Cardiac septum (tissue), 1 donor: ENCODE measurements at regions not wholly inside any gene's neighbourhood (a gene's known extent, or its start where the extent isn't known, plus 50 kb on each side); places are given as distances from the start of the nearest gene placed in this dataset.
"Not testable (repeated sequence)": the region's sequence is repeated elsewhere in the genome, so short reads cannot be mapped to it uniquely, and the experiment has no call there.

Source experiments
- DNase-seq: peaks from one replicate; pipeline ENCODE4 v3.0.0-alpha.2; 2020; ENCODE audit warnings: low spot score
- intact Hi-C: fragments of 100-400 bp; cut with DNase I; formaldehyde crosslinking; loops from one replicate; pipeline ENCODE4 v1.14.0; 2022
- donor health status: DM: no; HTN: no; CAD: no.

- no peak for DNase-seq
These were observed 145.5 kb downstream of the TENT5C start for GRCh38 chr1:117751321-117751720.

GRCh38 chr1:117752661-117753060, 146.8 kb downstream of the TENT5C start:
- intact Hi-C loops = loop anchor here (5.0 to 10.0 kb wide), 3 partner anchors 78 to 688 kb away; partner anchors contain the start of genes TENT5C and TTF2
- DNase-seq = no peak

More at GRCh38 chr1:117751321-117751720, 145.5 kb downstream of the TENT5C start:
- intact Hi-C loops = loop anchor here (5.0 to 10.0 kb wide), 3 partner anchors 77 to 687 kb away; partner anchors contain the start of genes TENT5C and TTF2

GRCh38 chr1:117753232-117753631, 147.4 kb downstream of the TENT5C start:
- DNase-seq = no peak
- intact Hi-C loops = loop anchor here (5.0 to 10.0 kb wide), 3 partner anchors 78 to 688 kb away; partner anchors contain the start of genes TENT5C and TTF2

- intact Hi-C loops = loop anchor here (1.0 to 10.0 kb wide), 4 partner anchors 79 to 689 kb away; partner anchors contain the start of genes TENT5C and TTF2
These were observed 147.8 kb downstream of the TENT5C start for GRCh38 chr1:117753652-117754051.

GRCh38 chr1:117754061-117754969, 148.5 kb downstream of the TENT5C start:
- intact Hi-C loops = loop anchor here (1.0 to 10.0 kb wide), 4 partner anchors 80 to 690 kb away; partner anchors contain the start of genes TENT5C and TTF2
- no peak for DNase-seq

More at GRCh38 chr1:117753652-117754051, 147.8 kb downstream of the TENT5C start:
- DNase-seq = no peak

- intact Hi-C loops = loop anchor here (2.0 to 10.0 kb wide), 5 partner anchors 83 to 693 kb away; partner anchors contain the start of gene TTF2
- no peak for DNase-seq
These were observed 151.8 kb downstream of the TENT5C start for GRCh38 chr1:117757668-117758067.

GRCh38 chr1:117758444-117759316, 152.8 kb downstream of the TENT5C start:
- intact Hi-C loops = loop anchor here (2.0 to 10.0 kb wide), 5 partner anchors 84 to 694 kb away; partner anchors contain the start of gene TTF2
- no peak for DNase-seq

GRCh38 chr1:117759535-117759934, 153.7 kb downstream of the TENT5C start:
- intact Hi-C loops = loop anchor here (2.0 to 10.0 kb wide), 5 partner anchors 85 to 695 kb away; partner anchors contain the start of gene TTF2
- DNase-seq = no peak

GRCh38 chr1:117760069-117760468, 154.2 kb downstream of the TENT5C start:
- no peak for DNase-seq
- intact Hi-C loops = no loop called here

GRCh38 chr1:117760485-117760884, 154.6 kb downstream of the TENT5C start:
- DNase-seq = no peak
- intact Hi-C loops = no loop called here

GRCh38 chr1:117767756-117768155, 161.7 kb downstream of the GDAP2 start:
- intact Hi-C loops, DNase-seq: not testable (repeated sequence)

GRCh38 chr1:117770981-117771531, 158.4 kb downstream of the GDAP2 start:
- intact Hi-C loops = no loop called here
- no peak for DNase-seq

- intact Hi-C loops = no loop called here
- DNase-seq = no peak
These were observed 150.1 kb downstream of the GDAP2 start for GRCh38 chr1:117779364-117779763.

GRCh38 chr1:117780687-117781475, 148.5 kb downstream of the GDAP2 start:
- intact Hi-C loops = no loop called here
- no peak for DNase-seq

GRCh38 chr1:117782056-117782455, 147.4 kb downstream of the GDAP2 start:
- DNase-seq = no peak
- intact Hi-C loops = no loop called here

- intact Hi-C loops = no loop called here
- DNase-seq = no peak
These were observed 145.6 kb downstream of the GDAP2 start for GRCh38 chr1:117783606-117784396.

GRCh38 chr1:117788014-117788413, 141.4 kb downstream of the GDAP2 start:
- intact Hi-C loops = no loop called here
- no peak for DNase-seq

GRCh38 chr1:117793413-117793812, 136.0 kb downstream of the GDAP2 start:
- intact Hi-C loops = no loop called here
- no peak for DNase-seq
